ENCODE measurements at regions not wholly inside any gene's neighbourhood (a gene's known extent, or its start where the extent isn't known, plus 50 kb on each side); places are given as distances from the start of the nearest gene placed in this dataset.

DNA sequence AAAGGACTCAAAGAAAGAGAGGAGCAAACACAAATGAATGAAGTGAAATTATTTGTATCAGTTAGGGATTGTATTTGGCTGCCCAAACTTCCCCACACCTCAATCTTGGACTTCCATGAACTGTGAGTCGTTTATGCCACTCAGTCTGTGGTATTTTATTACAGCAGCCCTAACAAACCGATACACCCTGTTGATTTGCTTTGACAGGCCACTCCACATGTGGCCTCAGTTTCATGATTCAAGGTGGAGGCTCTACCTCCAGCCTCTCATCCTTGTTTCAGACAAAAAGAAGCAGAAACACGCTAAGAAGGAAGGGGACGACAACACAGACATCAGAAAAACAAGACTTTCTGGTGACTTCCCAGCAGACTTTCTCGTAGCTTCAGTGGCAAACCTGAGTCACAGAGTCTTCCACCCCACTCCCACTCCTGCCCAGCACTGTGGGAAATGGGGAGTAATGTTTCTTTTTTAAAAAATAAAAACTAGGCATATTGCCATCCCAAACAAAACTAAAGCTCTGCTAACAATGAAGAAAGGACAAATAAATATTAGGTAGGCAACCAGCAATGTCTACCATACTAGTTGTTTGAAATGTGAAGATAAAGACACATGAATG is 52.2 kb upstream of the ABCA1 start:
- Histone ChIP-seq H3K27me3 (ENCODE audit: control insufficient read depth in 2 of 2, insufficient read depth in 2 of 2, low read length in 2 of 2) (peaks cover 1 to 5% of the 10 kb centered on the region in 2 experiments), H2AFZ (ENCODE audit: low read depth, low read length) (no peak overlapping the region), H3K9me1 (replicated peaks; ENCODE audit: control insufficient read depth, extremely low read depth, insufficient read depth, low read length) (no peaks in the 10 kb centered on the region), H3K4me2 (ENCODE audit: insufficient read depth, low read length) (no peak overlapping the region), H4K20me1 (replicated peaks; ENCODE audit: control insufficient read depth, extremely low read depth, insufficient read depth, low read length) (no peaks in the 10 kb centered on the region), H3K9ac (replicated peaks; ENCODE audit: extremely low read depth, insufficient read depth, low read length) (no peak overlapping the region), H3K27ac (ENCODE audit: insufficient read depth, low read depth, low read length) (no peak overlapping the region), H3K36me3 (ENCODE audit: control insufficient read depth in 2 of 2, extremely low read depth in 1 of 2, insufficient read depth in 2 of 2, low read length in 2 of 2) (no peaks in the 10 kb centered on the region), H3K4me3 (replicated peaks in 1 of 3; ENCODE audit: insufficient read depth in 1 of 3, low read depth in 1 of 3, low read length in 3 of 3) (no peak overlapping the region), H3K79me2 (ENCODE audit: control insufficient read depth, insufficient read depth, low read length) (no peaks in the 10 kb centered on the region), H3K9me3 (replicated peaks; ENCODE audit: control insufficient read depth, insufficient read depth, low read length) (no peaks in the 10 kb centered on the region), H3K4me1 (ENCODE audit: control insufficient read depth, extremely low read depth, insufficient read depth, low read length) (no peaks in the 10 kb centered on the region)
- dilution Hi-C loops (cut with MboI; ENCODE audit: extremely low pct_ligation_motif_present, low sequenced_read_pairs) = no loop called here
- BruUV-seq (replicated peaks) = no TSS peak
- peak; percentile 6 for DNase-seq (ENCODE audit: low read depth, low spot score)
- CTCF ChIA-PET = interaction anchor here (1.3 kb wide), 1 partner anchor 117 kb away, joined by 5 read pairs; no protein-coding TSS in a partner anchor
- POLR2A ChIA-PET = interaction anchor here (0.7 kb wide), 1 partner anchor 81 kb away, joined by 4 read pairs; no protein-coding TSS in a partner anchor
- no peak for FAIRE-seq
- no peak for TF ChIP-seq JUN (IDR thresholded peaks at IDR 0.05; ENCODE audit: borderline replicate concordance, insufficient read depth, insufficient read length, low read depth)
- TF ChIP-seq, protein P1, sequence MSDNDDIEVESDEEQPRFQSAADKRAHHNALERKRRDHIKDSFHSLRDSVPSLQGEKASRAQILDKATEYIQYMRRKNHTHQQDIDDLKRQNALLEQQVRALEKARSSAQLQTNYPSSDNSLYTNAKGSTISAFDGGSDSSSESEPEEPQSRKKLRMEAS (IDR thresholded peaks at IDR 0.05; ENCODE audit: insufficient read depth, insufficient read length) = no peak
- no peak for TF ChIP-seq POLR2AphosphoS5 (IDR thresholded peaks at IDR 0.05; ENCODE audit: insufficient read depth, low read depth, low read length)
- no peak for TF ChIP-seq POLR2A (IDR thresholded peaks at IDR 0.05; ENCODE audit: low read depth, low read length)
- no peak for TF ChIP-seq GATA2 (IDR thresholded peaks at IDR 0.05; ENCODE audit: insufficient read depth, insufficient read length, low read depth, low read length)
- no peak for TF ChIP-seq MYC (IDR thresholded peaks at IDR 0.05; ENCODE audit: low read depth, low read length)
- no peak for TF ChIP-seq FOS (IDR thresholded peaks at IDR 0.05; ENCODE audit: borderline replicate concordance, insufficient read depth, low read length)
- TF ChIP-seq EZH2 (IDR thresholded peaks at IDR 0.05; ENCODE audit: borderline replicate concordance, low read depth, low read length, severe bottlenecking) = no peak
- TF ChIP-seq, protein P2, sequence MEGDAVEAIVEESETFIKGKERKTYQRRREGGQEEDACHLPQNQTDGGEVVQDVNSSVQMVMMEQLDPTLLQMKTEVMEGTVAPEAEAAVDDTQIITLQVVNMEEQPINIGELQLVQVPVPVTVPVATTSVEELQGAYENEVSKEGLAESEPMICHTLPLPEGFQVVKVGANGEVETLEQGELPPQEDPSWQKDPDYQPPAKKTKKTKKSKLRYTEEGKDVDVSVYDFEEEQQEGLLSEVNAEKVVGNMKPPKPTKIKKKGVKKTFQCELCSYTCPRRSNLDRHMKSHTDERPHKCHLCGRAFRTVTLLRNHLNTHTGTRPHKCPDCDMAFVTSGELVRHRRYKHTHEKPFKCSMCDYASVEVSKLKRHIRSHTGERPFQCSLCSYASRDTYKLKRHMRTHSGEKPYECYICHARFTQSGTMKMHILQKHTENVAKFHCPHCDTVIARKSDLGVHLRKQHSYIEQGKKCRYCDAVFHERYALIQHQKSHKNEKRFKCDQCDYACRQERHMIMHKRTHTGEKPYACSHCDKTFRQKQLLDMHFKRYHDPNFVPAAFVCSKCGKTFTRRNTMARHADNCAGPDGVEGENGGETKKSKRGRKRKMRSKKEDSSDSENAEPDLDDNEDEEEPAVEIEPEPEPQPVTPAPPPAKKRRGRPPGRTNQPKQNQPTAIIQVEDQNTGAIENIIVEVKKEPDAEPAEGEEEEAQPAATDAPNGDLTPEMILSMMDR (IDR thresholded peaks at IDR 0.05; ENCODE audit: extremely low read depth in 1 of 2, insufficient read depth in 1 of 2, low read depth in 1 of 2, low read length in 2 of 2) = no peak
- intact Hi-C loops (cut with micrococcal nuclease) = no loop called here

Measured in endothelial cell of umbilical vein (primary cell).